Esophagus squamous epithelium (tissue), 5 donors: ENCODE measurements at regions not wholly inside any gene's neighbourhood (a gene's known extent, or its start where the extent isn't known, plus 50 kb on each side); places are given as distances from the start of the nearest gene placed in this dataset.

Source experiments
- DNase-seq: peaks from one replicate; lab custom pipeline; 2025; lab: John Stamatoyannopoulos, UW
- H3K27ac ChIP-seq, 4 donors: fragments of 200-600 bp; sonication (generic); one replicate each; pipeline ENCODE4 v1.5.1; 2016 to 2019; ENCODE audit warnings: mild to moderate bottlenecking in 1 of 4
- H3K27me3 ChIP-seq, 4 donors: fragments of 200-600 bp; sonication (generic); 1 replicate in 3 of 4; 2 replicates in 1 of 4; pipeline versions ENCODE4 v1.5.1 to v1.6.0; 2017 to 2021; ENCODE audit warnings: antibody characterized with exemption in 1 of 4
- H3K36me3 ChIP-seq, 3 donors: fragments of 200-600 bp; sonication (generic); one replicate each; pipeline ENCODE4 v1.5.1; 2016 to 2019
- H3K4me1 ChIP-seq, 3 donors: fragments of 200-600 bp; sonication (generic); one replicate each; pipeline ENCODE4 v1.5.1; 2017 to 2019
- H3K4me3 ChIP-seq, 4 donors: fragments of 200-600 bp; sonication (generic); 1 replicate in 3 of 4; 2 replicates in 1 of 4; pipeline ENCODE4 v1.5.1; 2016 to 2019; ENCODE audit warnings: mild to moderate bottlenecking in 2 of 4, moderate library complexity in 1 of 4
- H3K9me3 ChIP-seq, 3 donors: fragments of 200-600 bp; sonication (generic); one replicate each; pipeline ENCODE4 v1.5.1; 2016 to 2019
- POLR2A ChIP-seq, 4 donors: fragments of 450-650 bp; IDR thresholded peaks; one replicate each; pipeline ENCODE4 v1.6.1; 2017; ENCODE audit warnings: antibody characterized with exemption in 4 of 4, mild to moderate bottlenecking in 4 of 4, moderate library complexity in 3 of 4
- WGBS, 2 donors: methylation state at CpG; one replicate each; pipeline ENCODE4 v1.1.5; 2018; 5-methylcytosine and 5-hydroxymethylcytosine counted together
- intact Hi-C: fragments of 100-400 bp; cut with DNase I; formaldehyde crosslinking; loops from one replicate; pipeline ENCODE4 v1.15.0; 2022
- TF ChIP-seq, protein P1 (sequence below), 6 experiments: fragments of 450-650 bp in 4 of 6; fragments of 200-600 bp in 2 of 6; sonication (generic) in 2 of 6; IDR thresholded peaks; one replicate each; pipeline ENCODE4 v1.5.1; 2016 to 2019; ENCODE audit warnings: antibody characterized with exemption in 6 of 6, mild to moderate bottlenecking in 4 of 6, moderate library complexity in 4 of 6
- donor health status: DM: yes; HTN: yes; CAD: no.

DNA sequence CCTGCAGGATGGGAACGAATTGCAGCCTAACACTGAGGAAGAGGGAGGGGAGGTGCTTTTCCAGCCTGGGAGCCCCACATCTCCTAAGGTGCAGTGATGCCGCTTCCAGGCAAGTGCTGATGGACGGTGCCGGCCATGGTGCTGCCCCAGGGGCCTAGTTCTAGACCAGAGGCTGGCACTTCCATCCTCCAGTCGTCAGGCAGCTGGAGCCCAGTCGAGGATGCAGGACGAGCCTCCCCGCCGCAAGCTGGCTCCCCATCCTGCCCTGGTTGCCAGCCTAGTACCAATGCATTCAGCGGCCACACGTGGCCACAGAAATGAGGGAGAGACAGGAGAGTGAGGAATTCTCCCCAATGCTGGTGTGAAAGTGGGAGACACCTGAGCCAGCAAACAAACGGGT, 413.5 kb downstream of the ZNF516 start:
- no peak overlapping the region for H3K4me3 ChIP-seq
- TF ChIP-seq, protein P1, sequence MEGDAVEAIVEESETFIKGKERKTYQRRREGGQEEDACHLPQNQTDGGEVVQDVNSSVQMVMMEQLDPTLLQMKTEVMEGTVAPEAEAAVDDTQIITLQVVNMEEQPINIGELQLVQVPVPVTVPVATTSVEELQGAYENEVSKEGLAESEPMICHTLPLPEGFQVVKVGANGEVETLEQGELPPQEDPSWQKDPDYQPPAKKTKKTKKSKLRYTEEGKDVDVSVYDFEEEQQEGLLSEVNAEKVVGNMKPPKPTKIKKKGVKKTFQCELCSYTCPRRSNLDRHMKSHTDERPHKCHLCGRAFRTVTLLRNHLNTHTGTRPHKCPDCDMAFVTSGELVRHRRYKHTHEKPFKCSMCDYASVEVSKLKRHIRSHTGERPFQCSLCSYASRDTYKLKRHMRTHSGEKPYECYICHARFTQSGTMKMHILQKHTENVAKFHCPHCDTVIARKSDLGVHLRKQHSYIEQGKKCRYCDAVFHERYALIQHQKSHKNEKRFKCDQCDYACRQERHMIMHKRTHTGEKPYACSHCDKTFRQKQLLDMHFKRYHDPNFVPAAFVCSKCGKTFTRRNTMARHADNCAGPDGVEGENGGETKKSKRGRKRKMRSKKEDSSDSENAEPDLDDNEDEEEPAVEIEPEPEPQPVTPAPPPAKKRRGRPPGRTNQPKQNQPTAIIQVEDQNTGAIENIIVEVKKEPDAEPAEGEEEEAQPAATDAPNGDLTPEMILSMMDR (IDR thresholded peaks at IDR 0.05), result no peak
- TF ChIP-seq POLR2A (IDR thresholded peaks at IDR 0.05), result no peak
- no peaks in the 10 kb centered on the region for H3K27me3 ChIP-seq
- H3K27ac ChIP-seq, result no peak overlapping the region
- H3K9me3 ChIP-seq, result no peaks in the 10 kb centered on the region
- no peaks in the 10 kb centered on the region for H3K4me1 ChIP-seq
- no peak for DNase-seq
- 55 to 76% methylated on average over 3 to 4 of the region's 12 CpGs for WGBS, 2 donors
- H3K36me3 ChIP-seq, result no peaks in the 10 kb centered on the region
- intact Hi-C loops, result no loop called here

DNA sequence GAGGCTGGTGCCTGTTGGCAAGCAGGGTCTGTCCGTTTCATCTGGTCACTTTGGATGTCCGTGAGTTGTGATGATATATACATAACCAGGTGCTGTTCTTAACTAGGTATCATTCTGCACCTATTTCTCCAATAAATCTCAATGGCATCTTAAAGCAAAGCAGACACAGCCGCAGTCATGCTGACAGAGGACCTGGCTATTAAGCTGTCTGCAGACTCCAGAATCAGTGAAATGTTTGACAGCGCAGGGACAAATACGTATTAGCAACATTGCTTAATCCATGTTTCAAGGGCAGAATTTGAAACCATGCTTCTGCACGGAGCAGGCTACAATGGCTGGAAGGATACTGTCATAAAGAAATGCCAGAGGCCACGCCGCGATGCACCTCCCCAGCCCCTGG, 414.6 kb downstream of the ZNF516 start:
- H3K27me3 ChIP-seq, result no peaks in the 10 kb centered on the region
- no peak for TF ChIP-seq POLR2A (IDR thresholded peaks at IDR 0.05)
- TF ChIP-seq, protein P1 (IDR thresholded peaks at IDR 0.05), result no peak
- no peaks in the 10 kb centered on the region for H3K4me1 ChIP-seq
- no peaks in the 10 kb centered on the region for H3K36me3 ChIP-seq
- H3K9me3 ChIP-seq, result no peaks in the 10 kb centered on the region
- intact Hi-C loops, result no loop called here
- DNase-seq, result no peak
- H3K4me3 ChIP-seq, result no peak overlapping the region
- 82 to 84% methylated on average over 6 to 7 of the region's 9 CpGs for WGBS, 2 donors
- no peak overlapping the region for H3K27ac ChIP-seq

DNA sequence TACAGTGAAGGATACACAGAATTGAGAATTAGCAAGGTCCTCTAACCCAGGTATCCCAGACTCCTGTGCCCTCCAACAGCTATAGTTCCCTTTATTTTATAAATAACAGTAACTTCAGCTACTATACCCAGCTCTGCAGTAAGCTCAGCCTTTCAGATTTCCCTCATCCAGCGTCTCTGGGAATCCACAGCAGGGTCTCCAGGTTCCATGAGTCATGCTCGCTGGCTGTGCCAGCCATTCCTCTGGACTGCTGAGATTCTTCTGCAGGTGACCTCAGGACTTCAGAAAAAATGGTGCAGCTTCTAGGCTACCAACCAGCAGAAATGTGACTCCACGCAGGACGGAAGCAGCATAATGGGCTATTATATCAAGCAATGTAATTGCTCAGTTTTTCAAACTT, 419.3 kb downstream of the ZNF516 start:
- DNase-seq, result no peak
- 62 to 73% methylated on average over 2 to 4 of the region's 4 CpGs for WGBS, 2 donors
- Histone ChIP-seq H3K27me3 (no peaks in the 10 kb centered on the region), H3K4me1 (no peaks in the 10 kb centered on the region), H3K27ac (no peak overlapping the region), H3K9me3 (no peaks in the 10 kb centered on the region), H3K36me3 (no peaks in the 10 kb centered on the region), H3K4me3 (no peak overlapping the region)
- intact Hi-C loops, result no loop called here
- TF ChIP-seq POLR2A (IDR thresholded peaks at IDR 0.05), result no peak
- TF ChIP-seq, protein P1 (IDR thresholded peaks at IDR 0.05), result no peak

DNA sequence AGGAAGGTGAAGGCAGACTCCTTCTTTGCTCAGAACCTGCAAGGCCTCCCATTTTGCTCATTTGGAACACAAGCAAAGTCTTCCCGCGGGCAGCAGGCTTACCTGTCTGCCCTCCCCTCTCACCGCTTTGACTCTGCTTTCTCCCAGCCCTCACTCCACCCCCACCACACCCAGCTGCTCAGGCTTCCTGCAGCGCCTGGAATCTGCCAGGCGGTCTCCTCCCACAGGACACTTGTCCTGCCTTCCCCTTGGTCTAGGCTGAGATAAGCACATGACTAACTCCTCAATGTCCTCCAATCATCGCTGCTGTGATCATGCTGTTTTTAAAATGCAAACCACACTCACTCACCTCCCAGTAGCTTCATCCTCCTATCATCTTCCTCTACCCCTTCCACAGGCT, 430.0 kb downstream of the ZNF516 start:
- WGBS, 2 donors, result 23 to 57% methylated on average over 6 of the region's 6 CpGs
- Histone ChIP-seq H3K36me3 (no peaks in the 10 kb centered on the region), H3K4me3 (no peak overlapping the region), H3K9me3 (no peaks in the 10 kb centered on the region), H3K27ac (no peak overlapping the region), H3K27me3 (no peaks in the 10 kb centered on the region), H3K4me1 (no peaks in the 10 kb centered on the region)
- TF ChIP-seq, protein P1 (IDR thresholded peaks at IDR 0.05), result no peak
- no peak for TF ChIP-seq POLR2A (IDR thresholded peaks at IDR 0.05)
- DNase-seq, result no peak
- intact Hi-C loops, result no loop called here

DNA sequence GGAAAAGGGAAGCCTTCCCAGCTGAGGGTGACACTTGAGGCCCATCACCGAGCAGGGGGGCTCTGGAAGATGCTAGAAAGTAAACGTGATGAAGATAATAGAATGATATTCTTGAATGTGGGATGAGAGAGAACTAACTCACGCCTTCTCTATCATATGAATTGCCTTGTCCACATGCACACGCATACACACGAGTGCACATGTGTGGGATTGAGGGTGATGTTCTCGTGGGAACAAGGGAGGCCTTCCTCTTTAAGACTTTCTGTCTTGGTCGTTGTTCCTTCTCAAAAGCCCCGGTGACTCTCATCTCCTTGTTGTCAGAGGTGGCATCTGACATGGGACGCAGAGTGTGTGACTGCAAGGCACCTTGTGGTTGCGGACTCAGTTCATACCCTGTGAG, 436.9 kb downstream of the ZNF516 start:
- intact Hi-C loops, result no loop called here
- WGBS, 2 donors, result 59 to 72% methylated on average over 10 of the region's 10 CpGs
- Histone ChIP-seq H3K27me3 (no peaks in the 10 kb centered on the region), H3K4me1 (no peaks in the 10 kb centered on the region), H3K9me3 (no peaks in the 10 kb centered on the region), H3K36me3 (no peaks in the 10 kb centered on the region), H3K4me3 (no peak overlapping the region), H3K27ac (no peak overlapping the region)
- TF ChIP-seq, protein P1 (IDR thresholded peaks at IDR 0.05), result no peak
- DNase-seq, result no peak
